ENCODE measurements at regions not wholly inside any gene's neighbourhood (a gene's known extent, or its start where the extent isn't known, plus 50 kb on each side); places are given as distances from the start of the nearest gene placed in this dataset.

DNA sequence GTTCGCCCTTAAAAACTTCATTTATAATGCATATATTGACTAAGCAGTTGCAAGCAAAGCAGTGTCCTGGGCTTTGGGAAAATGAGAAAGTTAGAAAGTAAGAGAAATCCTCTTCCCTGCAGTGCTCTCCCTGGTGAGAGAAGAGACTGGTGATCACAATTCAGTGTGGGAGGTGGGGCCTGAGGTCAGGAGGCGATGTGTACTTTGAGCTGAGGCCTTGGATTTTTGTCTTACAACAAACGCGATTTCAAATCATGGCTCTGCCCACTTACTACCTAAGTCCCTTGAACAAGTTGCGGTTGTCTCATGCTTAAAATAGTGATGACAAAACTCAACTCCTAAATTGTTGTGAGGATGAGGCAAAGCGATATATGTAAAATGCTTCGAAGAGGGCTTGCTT, 316.3 kb upstream of the NECTIN3 start:
- Mint-ChIP-seq H3K4me3 (no peak overlapping the region), H3K27ac (no peak overlapping the region), H3K4me1 (no peaks in the 10 kb centered on the region), H3K27me3 (peaks cover 4% of the 10 kb centered on the region), H3K9me3 (no peaks in the 10 kb centered on the region), H3K36me3 (ENCODE audit: low read depth) (no peaks in the 10 kb centered on the region)
- no peak for DNase-seq
- ATAC-seq, result no peak

- DNase-seq, result no peak
- Mint-ChIP-seq H3K4me3 (no peak overlapping the region), H3K27me3 (peaks cover 4% of the 10 kb centered on the region), H3K36me3 (ENCODE audit: low read depth) (no peaks in the 10 kb centered on the region), H3K27ac (no peak overlapping the region), H3K4me1 (no peaks in the 10 kb centered on the region), H3K9me3 (no peaks in the 10 kb centered on the region)
- ATAC-seq, result no peak
These were observed 314.9 kb upstream of the NECTIN3 start for GRCh38 chr3:110756705-110757104.

- no peak overlapping the region for H3K27ac Mint-ChIP-seq
- no peaks in the 10 kb centered on the region for H3K4me1 Mint-ChIP-seq
- DNase-seq (no peak), ATAC-seq (no peak)
- peaks cover 4% of the 10 kb centered on the region for H3K27me3 Mint-ChIP-seq
- H3K36me3 Mint-ChIP-seq (ENCODE audit: low read depth), result no peaks in the 10 kb centered on the region
- H3K9me3 Mint-ChIP-seq, result no peaks in the 10 kb centered on the region
- H3K4me3 Mint-ChIP-seq, result no peak overlapping the region
These were observed 313.4 kb upstream of the NECTIN3 start for GRCh38 chr3:110758208-110758607.

GRCh38 chr3:110767156-110767555, 304.5 kb upstream of the NECTIN3 start:
- peaks cover 8% of the 10 kb centered on the region for H3K27me3 Mint-ChIP-seq
- H3K4me1 Mint-ChIP-seq, result no peaks in the 10 kb centered on the region
- DNase-seq (no peak), ATAC-seq (no peak)
- H3K36me3 Mint-ChIP-seq (ENCODE audit: low read depth), result no peaks in the 10 kb centered on the region
- no peak overlapping the region for H3K4me3 Mint-ChIP-seq
- peaks cover 4% of the 10 kb centered on the region for H3K9me3 Mint-ChIP-seq
- H3K27ac Mint-ChIP-seq, result no peak overlapping the region

DNA sequence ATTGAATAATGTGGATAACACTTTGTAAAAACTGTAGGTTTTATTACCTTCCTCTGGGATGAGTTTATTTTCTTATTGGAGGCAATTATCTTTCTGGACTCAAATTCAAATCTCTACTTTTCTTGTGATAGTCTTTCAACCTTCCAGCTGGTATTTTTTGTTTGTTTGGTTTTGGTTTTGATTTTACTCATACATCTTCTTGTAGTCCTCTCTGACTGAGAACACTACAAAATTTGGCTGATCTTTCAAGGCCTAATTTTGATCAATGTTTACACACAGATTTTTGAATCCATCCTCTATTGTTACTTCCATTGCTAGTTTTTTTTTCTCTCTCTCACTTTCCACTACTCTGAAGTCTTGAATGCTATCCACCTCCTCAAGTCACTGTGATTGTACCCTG, 303.8 kb upstream of the NECTIN3 start:
- ATAC-seq, result no peak
- Mint-ChIP-seq H3K9me3 (peaks cover 4% of the 10 kb centered on the region), H3K27ac (no peak overlapping the region), H3K36me3 (ENCODE audit: low read depth) (no peaks in the 10 kb centered on the region), H3K4me3 (no peak overlapping the region), H3K4me1 (no peaks in the 10 kb centered on the region), H3K27me3 (peaks cover 8% of the 10 kb centered on the region)
- no peak for DNase-seq

DNA sequence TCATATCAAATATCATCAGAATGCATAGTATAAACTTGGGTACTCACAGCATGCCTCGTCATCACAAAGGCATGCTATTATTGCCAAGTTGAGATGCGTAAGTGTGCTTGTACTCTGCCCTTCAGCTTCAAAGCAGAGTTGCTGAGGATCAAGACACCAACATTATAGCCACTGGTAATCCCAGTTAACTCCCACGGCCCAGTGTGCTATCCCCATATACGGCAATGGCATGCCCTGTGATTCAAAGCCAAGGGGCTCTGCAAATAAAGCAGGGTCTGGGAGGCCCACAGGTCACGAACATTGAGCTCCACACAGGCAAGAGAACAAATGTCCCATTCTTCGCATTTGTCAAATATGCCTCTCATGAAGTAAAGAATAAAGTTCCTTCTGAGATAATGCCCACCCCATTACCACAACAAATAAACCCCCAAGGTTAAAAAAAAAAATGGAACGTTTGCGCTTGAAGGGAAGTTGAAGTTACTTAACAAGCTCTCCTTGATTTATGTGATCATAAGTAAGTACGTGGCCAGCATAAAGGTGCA, 298.1 kb upstream of the NECTIN3 start:
- no peaks in the 10 kb centered on the region for H3K4me1 Mint-ChIP-seq
- no peaks in the 10 kb centered on the region for H3K9me3 Mint-ChIP-seq
- ATAC-seq (no peak), DNase-seq (no peak)
- H3K36me3 Mint-ChIP-seq (ENCODE audit: low read depth), result no peaks in the 10 kb centered on the region
- no peaks in the 10 kb centered on the region for H3K27me3 Mint-ChIP-seq
- no peak overlapping the region for H3K27ac Mint-ChIP-seq
- H3K4me3 Mint-ChIP-seq, result no peak overlapping the region

- DNase-seq, result no peak
- H3K9me3 Mint-ChIP-seq, result no peaks in the 10 kb centered on the region
- H3K27me3 Mint-ChIP-seq, result no peaks in the 10 kb centered on the region
- H3K27ac Mint-ChIP-seq, result no peak overlapping the region
- no peaks in the 10 kb centered on the region for H3K36me3 Mint-ChIP-seq (ENCODE audit: low read depth)
- H3K4me3 Mint-ChIP-seq, result no peak overlapping the region
- H3K4me1 Mint-ChIP-seq, result no peaks in the 10 kb centered on the region
- no peak for ATAC-seq
These were observed 296.9 kb upstream of the NECTIN3 start for GRCh38 chr3:110774496-110775265.

GRCh38 chr3:110779581-110779980, 292.0 kb upstream of the NECTIN3 start:
- Mint-ChIP-seq H3K36me3 (ENCODE audit: low read depth) (no peaks in the 10 kb centered on the region), H3K4me3 (no peak overlapping the region), H3K27ac (no peak overlapping the region), H3K27me3 (no peaks in the 10 kb centered on the region), H3K4me1 (no peaks in the 10 kb centered on the region), H3K9me3 (peaks cover 2% of the 10 kb centered on the region)
- DNase-seq, result no peak
- no peak for ATAC-seq

GRCh38 chr3:110783541-110783940, 288.1 kb upstream of the NECTIN3 start:
- Mint-ChIP-seq H3K27me3 (no peaks in the 10 kb centered on the region), H3K36me3 (ENCODE audit: low read depth) (no peaks in the 10 kb centered on the region)

DNA sequence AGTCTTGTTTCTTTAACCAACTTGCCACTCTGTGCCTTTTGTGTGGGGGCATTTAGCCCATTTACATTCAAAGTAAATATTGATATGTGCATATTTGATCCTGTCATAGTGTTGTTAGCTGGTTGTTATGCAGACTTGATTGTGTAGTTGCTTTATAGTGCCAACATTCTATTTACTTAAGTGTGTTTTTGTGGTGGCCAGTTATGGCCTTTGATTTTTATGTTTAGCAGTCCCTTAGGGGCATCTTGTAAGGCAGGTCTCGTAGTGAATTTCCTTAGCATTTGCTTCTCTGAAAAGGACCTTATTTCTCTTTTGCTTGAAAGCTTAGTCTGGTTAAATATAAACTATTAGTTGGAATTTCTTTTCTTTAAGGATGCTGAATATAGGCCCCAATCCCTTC, 282.8 kb upstream of the NECTIN3 start:
- DNase-seq, result no peak
- H3K9me3 Mint-ChIP-seq, result peaks cover 12% of the 10 kb centered on the region
- no peaks in the 10 kb centered on the region for H3K4me1 Mint-ChIP-seq
- H3K27me3 Mint-ChIP-seq, result peaks cover 2% of the 10 kb centered on the region
- ATAC-seq, result no peak
- H3K36me3 Mint-ChIP-seq (ENCODE audit: low read depth), result no peaks in the 10 kb centered on the region
- no peak overlapping the region for H3K4me3 Mint-ChIP-seq
- no peak overlapping the region for H3K27ac Mint-ChIP-seq

More at GRCh38 chr3:110783541-110783940, 288.1 kb upstream of the NECTIN3 start:
- Mint-ChIP-seq H3K27ac (no peak overlapping the region), H3K9me3 (peaks cover 9% of the 10 kb centered on the region), H3K4me3 (no peak overlapping the region), H3K4me1 (no peaks in the 10 kb centered on the region)
- DNase-seq (no peak), ATAC-seq (no peak)

- no peaks in the 10 kb centered on the region for H3K36me3 Mint-ChIP-seq (ENCODE audit: low read depth)
- H3K27me3 Mint-ChIP-seq, result peaks cover 2% of the 10 kb centered on the region
- DNase-seq, result no peak
- H3K27ac Mint-ChIP-seq, result no peak overlapping the region
- no peak for ATAC-seq
- no peaks in the 10 kb centered on the region for H3K4me1 Mint-ChIP-seq
- no peak overlapping the region for H3K4me3 Mint-ChIP-seq
- H3K9me3 Mint-ChIP-seq, result peaks cover 12% of the 10 kb centered on the region
These were observed 282.3 kb upstream of the NECTIN3 start for GRCh38 chr3:110789315-110789714.

GRCh38 chr3:110790631-110791030, 281.0 kb upstream of the NECTIN3 start:
- DNase-seq, result no peak
- Mint-ChIP-seq H3K9me3 (peaks cover 5% of the 10 kb centered on the region), H3K4me1 (no peaks in the 10 kb centered on the region), H3K36me3 (ENCODE audit: low read depth) (no peaks in the 10 kb centered on the region), H3K4me3 (no peak overlapping the region), H3K27ac (no peak overlapping the region), H3K27me3 (peaks cover 2% of the 10 kb centered on the region)
- no peak for ATAC-seq

DNA sequence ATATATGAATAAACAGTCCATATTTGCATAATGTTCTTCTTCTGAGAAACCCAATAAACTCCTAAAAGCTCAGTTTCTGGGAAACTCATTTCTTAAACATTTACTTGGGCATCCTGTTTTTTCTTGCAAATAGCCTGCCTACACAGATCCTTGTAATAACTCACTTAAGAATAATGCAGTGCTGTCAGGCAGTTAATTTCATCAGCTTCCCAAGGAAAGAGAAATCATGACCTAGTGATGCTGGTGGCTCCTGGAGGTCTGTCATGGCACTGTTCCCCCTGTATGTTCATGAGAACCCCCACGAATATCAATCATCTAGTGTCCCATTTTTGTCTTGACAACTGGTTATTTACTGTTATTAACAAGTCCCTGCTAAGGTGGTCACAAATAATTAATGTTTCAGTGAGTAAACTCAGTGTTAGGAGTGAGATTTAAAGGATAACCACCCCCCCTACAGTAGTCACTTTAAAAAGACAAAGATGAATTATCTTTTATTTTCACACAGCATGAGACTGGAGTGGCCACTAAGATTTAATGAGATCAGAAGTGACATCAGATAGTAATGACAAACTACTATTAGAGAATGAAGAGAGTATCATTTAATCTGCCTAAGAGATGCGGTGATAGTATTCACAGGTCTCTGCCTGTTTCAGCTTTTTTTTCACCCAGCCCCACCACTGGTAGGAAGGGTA, 279.5 kb upstream of the NECTIN3 start:
- H3K9me3 Mint-ChIP-seq, result peaks cover 4% of the 10 kb centered on the region
- H3K4me3 Mint-ChIP-seq, result no peak overlapping the region
- H3K27me3 Mint-ChIP-seq, result peaks cover 2% of the 10 kb centered on the region
- no peaks in the 10 kb centered on the region for H3K36me3 Mint-ChIP-seq (ENCODE audit: low read depth)
- H3K4me1 Mint-ChIP-seq, result no peaks in the 10 kb centered on the region
- H3K27ac Mint-ChIP-seq, result no peak overlapping the region
- DNase-seq, result no peak
- ATAC-seq, result no peak

GRCh38 chr3:110793611-110794010, 278.0 kb upstream of the NECTIN3 start:
- no peaks in the 10 kb centered on the region for H3K4me1 Mint-ChIP-seq
- DNase-seq, result no peak
- no peak overlapping the region for H3K4me3 Mint-ChIP-seq
- no peaks in the 10 kb centered on the region for H3K36me3 Mint-ChIP-seq (ENCODE audit: low read depth)
- H3K9me3 Mint-ChIP-seq, result peaks cover 2% of the 10 kb centered on the region
- no peak for ATAC-seq
- H3K27ac Mint-ChIP-seq, result no peak overlapping the region
- H3K27me3 Mint-ChIP-seq, result peaks cover 2% of the 10 kb centered on the region

GRCh38 chr3:110795163-110795562, 276.5 kb upstream of the NECTIN3 start:
- no peak overlapping the region for H3K27ac Mint-ChIP-seq
- no peaks in the 10 kb centered on the region for H3K9me3 Mint-ChIP-seq
- no peaks in the 10 kb centered on the region for H3K4me1 Mint-ChIP-seq
- no peak for ATAC-seq
- H3K27me3 Mint-ChIP-seq, result peaks cover 2% of the 10 kb centered on the region
- H3K4me3 Mint-ChIP-seq, result no peak overlapping the region
- no peaks in the 10 kb centered on the region for H3K36me3 Mint-ChIP-seq (ENCODE audit: low read depth)
- no peak for DNase-seq

All from activated naive CD8-positive, alpha-beta T cell treated with anti-CD3 and anti-CD28 coated beads, Interleukin-2, amount 50 U/mL, for 24 hours (primary cell).